HEK293T (cell line): ENCODE measurements at regions not wholly inside any gene's neighbourhood (a gene's known extent, or its start where the extent isn't known, plus 50 kb on each side); places are given as distances from the start of the nearest gene placed in this dataset.

Source experiments
- BHLHE40 ChIP-seq: fragments of 450-650 bp; IDR thresholded peaks from 2 replicates; pipeline ENCODE4 v1.6.1; 2016; ENCODE audit warnings: mild to moderate bottlenecking, moderate library complexity, borderline replicate concordance
- FOXA1 ChIP-seq: fragments of 450-650 bp; IDR thresholded peaks from 2 replicates; pipeline ENCODE4 v1.6.1; 2016; ENCODE audit warnings: mild to moderate bottlenecking
- FOXK2 ChIP-seq: fragments of 450-650 bp; IDR thresholded peaks from 2 replicates; pipeline ENCODE4 v1.6.1; 2016; ENCODE audit warnings: mild to moderate bottlenecking
- FOXM1 ChIP-seq: fragments of 450-650 bp; IDR thresholded peaks from 2 replicates; pipeline ENCODE4 v1.6.1; 2017; ENCODE audit warnings: mild to moderate bottlenecking, borderline replicate concordance
- HDGF ChIP-seq: fragments of 450-650 bp; IDR thresholded peaks from 2 replicates; pipeline ENCODE4 v1.6.1; 2017; ENCODE audit warnings: antibody characterized with exemption, borderline replicate concordance
- SUZ12 ChIP-seq: fragments of 450-650 bp; IDR thresholded peaks from 2 replicates; pipeline ENCODE4 v1.6.1; 2016; ENCODE audit warnings: mild to moderate bottlenecking
- TARDBP ChIP-seq: fragments of 450-650 bp; IDR thresholded peaks from 2 replicates; pipeline ENCODE4 v1.6.1; 2016

DNA sequence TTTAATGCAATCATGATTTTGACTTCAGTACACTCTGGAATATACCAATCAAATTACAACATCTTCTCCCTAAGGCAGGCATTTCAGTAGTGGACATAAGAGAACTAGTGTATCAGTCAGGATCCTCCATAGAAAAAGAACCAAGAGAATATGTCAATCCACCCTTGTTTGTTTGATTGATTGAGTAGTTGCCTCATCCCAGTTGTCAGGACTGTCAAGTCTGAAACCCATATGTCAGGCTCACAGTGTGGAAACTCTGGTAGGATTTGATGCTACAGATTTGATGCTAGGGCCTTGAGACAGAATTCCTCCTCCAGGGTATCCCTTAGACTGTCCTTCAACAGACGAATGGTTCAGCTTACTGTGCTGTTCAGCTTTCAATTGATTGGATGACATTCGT is 375.0 kb downstream of the ETS1 start:
- TF ChIP-seq TARDBP, result no peak
- TF ChIP-seq FOXA1, result no peak
- no peak for TF ChIP-seq SUZ12
- TF ChIP-seq FOXM1, result no peak
- TF ChIP-seq HDGF, result no peak
- TF ChIP-seq FOXK2, result no peak
- no peak for TF ChIP-seq BHLHE40
